ENCODE measurements at regions not wholly inside any gene's neighbourhood (a gene's known extent, or its start where the extent isn't known, plus 50 kb on each side); places are given as distances from the start of the nearest gene placed in this dataset.

GRCh38 chr12:89907659-89908058, 199.0 kb upstream of the ATP2B1 start:
- TF ChIP-seq, protein P1, sequence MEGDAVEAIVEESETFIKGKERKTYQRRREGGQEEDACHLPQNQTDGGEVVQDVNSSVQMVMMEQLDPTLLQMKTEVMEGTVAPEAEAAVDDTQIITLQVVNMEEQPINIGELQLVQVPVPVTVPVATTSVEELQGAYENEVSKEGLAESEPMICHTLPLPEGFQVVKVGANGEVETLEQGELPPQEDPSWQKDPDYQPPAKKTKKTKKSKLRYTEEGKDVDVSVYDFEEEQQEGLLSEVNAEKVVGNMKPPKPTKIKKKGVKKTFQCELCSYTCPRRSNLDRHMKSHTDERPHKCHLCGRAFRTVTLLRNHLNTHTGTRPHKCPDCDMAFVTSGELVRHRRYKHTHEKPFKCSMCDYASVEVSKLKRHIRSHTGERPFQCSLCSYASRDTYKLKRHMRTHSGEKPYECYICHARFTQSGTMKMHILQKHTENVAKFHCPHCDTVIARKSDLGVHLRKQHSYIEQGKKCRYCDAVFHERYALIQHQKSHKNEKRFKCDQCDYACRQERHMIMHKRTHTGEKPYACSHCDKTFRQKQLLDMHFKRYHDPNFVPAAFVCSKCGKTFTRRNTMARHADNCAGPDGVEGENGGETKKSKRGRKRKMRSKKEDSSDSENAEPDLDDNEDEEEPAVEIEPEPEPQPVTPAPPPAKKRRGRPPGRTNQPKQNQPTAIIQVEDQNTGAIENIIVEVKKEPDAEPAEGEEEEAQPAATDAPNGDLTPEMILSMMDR (IDR thresholded peaks at IDR 0.05 in 8 of 11, conservative IDR thresholded peaks at IDR 0.05 in 3 of 11), result no peak
- TF ChIP-seq POLR2AphosphoS5 (IDR thresholded peaks at IDR 0.05), result no peak

Measured in spleen (tissue), 7 donors.